Activated naive CD4-positive, alpha-beta T cell treated with anti-CD3 and anti-CD28 coated beads for 36 hours (primary cell): ENCODE measurements at regions not wholly inside any gene's neighbourhood (a gene's known extent, or its start where the extent isn't known, plus 50 kb on each side); places are given as distances from the start of the nearest gene placed in this dataset.
A peak's percentile ranks its signal among the peaks of the same experiment; 100 is the strongest.

Source experiments
- CTCF ChIA-PET: fragments of 350-600 bp; sonication (Branson Sonifier 250); formaldehyde crosslinking; loops from one replicate; lab custom pipeline; 2021; ENCODE audit warnings: antibody characterized with exemption; lab: Charles Lee
- DNase-seq: peaks from one replicate; pipeline ENCODE4 v3.0.0-alpha.2; 2020
- H3K27ac Mint-ChIP-seq: one replicate; pipeline ENCODE4 v1.8.0; 2021; ENCODE audit warnings: mild to moderate bottlenecking, mixed read lengths
- H3K27me3 Mint-ChIP-seq: one replicate; pipeline ENCODE4 v1.8.0; 2021; ENCODE audit warnings: low read depth, mixed read lengths
- H3K36me3 Mint-ChIP-seq: one replicate; pipeline ENCODE4 v1.8.0; 2021; ENCODE audit warnings: low read depth, mixed read lengths
- H3K4me1 Mint-ChIP-seq: one replicate; pipeline ENCODE4 v1.8.0; 2021; ENCODE audit warnings: low read depth, mixed read lengths
- H3K4me3 Mint-ChIP-seq: one replicate; pipeline ENCODE4 v1.8.0; 2021; ENCODE audit warnings: mild to moderate bottlenecking, moderate library complexity, mixed read lengths
- H3K9me3 Mint-ChIP-seq: one replicate; pipeline ENCODE4 v1.8.0; 2021; ENCODE audit warnings: mixed read lengths
- intact Hi-C: fragments of 100-400 bp; cut with micrococcal nuclease; formaldehyde crosslinking; loops from one replicate; pipeline ENCODE4 v1.15.1; 2023

DNA sequence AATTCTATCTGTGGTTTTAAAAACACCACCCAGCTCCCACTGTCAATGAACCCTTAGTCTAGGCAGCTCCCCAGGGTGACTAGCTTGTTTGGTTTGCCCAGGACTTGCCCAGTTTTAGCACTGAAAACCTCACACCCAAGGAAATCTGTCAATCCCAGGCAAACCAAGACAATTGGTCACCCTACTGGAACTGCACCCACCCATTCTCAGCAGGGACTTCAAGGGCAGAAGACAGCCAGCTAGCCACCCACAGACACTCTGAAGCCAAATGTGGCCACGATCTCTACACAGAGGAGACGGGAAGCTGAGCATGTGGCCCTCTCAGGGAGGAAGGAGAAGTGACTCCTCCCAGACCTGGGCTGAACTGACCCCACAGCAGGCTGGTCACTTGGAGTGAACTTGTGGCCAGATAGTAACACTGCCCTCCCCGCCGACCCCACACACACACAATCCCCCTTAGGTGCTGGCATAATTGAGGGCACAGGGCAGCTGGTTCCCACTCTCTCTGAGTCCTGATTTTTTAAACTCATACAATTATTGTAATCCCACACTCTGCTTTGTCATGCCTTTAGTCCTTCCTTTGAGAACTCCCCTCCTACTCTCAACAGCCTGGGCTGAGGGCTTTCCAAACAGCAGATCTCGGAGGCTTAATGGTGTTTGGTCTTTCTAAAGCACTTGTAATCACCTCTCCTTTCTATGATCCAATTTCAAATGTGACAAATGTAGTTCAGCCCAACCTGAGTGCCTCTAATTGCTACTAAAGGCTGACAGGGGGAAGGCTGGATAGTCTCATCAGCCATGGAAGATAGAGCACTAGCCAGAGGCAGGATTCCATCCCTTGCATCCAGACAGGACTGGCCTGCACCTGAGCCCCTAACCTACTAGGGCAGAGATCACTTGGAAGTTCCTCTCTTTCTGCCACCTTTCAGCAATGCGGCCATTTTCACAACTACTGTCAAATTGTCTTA, 74.7 kb upstream of the DRD2 start:
- Mint-ChIP-seq H3K4me3 (no peak overlapping the region), H3K4me1 (no peaks in the 10 kb centered on the region), H3K36me3 (no peaks in the 10 kb centered on the region), H3K9me3 (no peaks in the 10 kb centered on the region), H3K27me3 (peaks cover 30% of the 10 kb centered on the region), H3K27ac (no peak overlapping the region)
- intact Hi-C loops = no loop called here
- no peak for DNase-seq
- CTCF ChIA-PET = interaction anchor here (1.5 kb wide), 1 partner anchor 16 kb away, joined by 5 read pairs; no protein-coding TSS in a partner anchor

DNA sequence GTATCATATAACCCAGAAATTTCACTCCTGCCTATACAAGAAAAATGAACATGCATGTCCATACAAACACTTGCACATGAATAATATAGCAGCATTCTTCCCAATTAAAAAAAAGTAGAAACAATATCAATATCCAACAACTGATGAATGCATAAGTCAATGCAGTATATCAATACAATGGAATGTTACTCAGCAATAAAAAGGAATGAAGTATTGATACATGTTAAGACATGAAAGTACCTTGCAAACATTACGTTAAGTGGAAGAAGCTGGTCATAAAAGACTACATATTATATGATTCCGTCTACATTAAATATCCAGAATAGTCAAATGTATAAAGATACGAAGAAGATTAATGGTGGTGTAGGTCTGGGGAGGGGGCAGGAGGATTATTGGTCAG, 73.9 kb upstream of the DRD2 start:
- Mint-ChIP-seq H3K36me3 (no peaks in the 10 kb centered on the region), H3K4me1 (no peaks in the 10 kb centered on the region), H3K27ac (no peak overlapping the region), H3K9me3 (no peaks in the 10 kb centered on the region), H3K4me3 (no peak overlapping the region), H3K27me3 (peaks cover 30% of the 10 kb centered on the region)
- CTCF ChIA-PET = interaction anchor here (1.5 kb wide), 1 partner anchor 15 kb away, joined by 5 read pairs; no protein-coding TSS in a partner anchor
- DNase-seq = no peak
- intact Hi-C loops = no loop called here

DNA sequence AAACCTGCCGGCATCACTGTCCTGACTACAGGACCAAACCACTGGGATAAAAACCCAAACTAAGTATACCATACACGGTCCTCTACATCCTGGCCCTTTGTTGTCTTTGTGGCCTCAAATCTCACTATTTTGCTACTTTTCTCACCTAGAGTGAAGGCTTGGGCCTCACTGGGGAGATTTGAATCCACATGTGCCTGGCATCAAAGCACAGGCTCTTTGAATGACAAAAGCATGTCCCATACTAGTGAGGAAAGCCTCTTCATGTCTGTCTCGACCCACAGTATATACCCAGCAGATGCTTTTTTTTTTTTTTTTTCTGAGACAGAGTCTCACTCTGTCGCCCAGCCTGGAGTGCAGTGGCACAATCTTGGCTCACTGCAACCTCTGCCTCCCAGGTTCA, 72.5 kb upstream of the DRD2 start:
- CTCF ChIA-PET = interaction anchor here (0.7 kb wide), 1 partner anchor 198 kb away, joined by 3 read pairs; no protein-coding TSS in a partner anchor
- H3K27me3 Mint-ChIP-seq = peaks cover 31% of the 10 kb centered on the region

DNA sequence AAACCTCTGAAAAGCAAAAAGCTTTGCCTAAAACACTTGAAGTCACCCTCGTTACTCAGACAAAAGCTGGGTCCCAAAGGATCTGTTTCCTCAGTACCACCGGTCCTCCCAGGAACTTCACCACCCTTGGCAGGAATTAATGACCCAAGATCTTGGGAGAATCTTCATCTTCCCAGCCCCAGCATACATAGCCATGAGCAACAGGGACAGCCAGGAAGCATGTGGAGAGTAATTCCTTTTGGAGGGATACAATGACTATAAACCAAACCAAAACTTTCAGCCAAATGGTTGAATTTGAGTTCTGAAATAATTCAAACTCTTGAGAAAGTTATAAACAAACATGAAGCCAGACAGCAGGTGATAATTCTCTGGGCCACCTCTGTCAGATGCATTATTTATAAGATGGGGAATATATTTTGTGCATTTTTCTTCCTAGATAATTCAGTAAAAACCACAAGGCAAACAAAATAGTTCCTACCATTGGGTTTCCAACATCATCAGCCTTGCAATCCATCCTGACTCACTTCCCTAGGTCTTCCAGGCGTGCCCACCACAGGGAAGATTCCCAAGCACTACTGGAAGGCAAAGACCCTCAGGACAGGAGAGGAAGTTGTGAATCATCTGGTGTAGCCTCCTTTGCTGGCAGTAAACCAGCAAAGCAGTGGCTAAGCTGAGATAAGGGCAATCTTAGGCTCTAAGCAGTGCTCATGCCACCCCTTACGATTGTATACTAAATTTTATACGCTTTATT, 71.7 kb upstream of the DRD2 start:
- CTCF ChIA-PET = no interaction called here
- peaks cover 31% of the 10 kb centered on the region for H3K27me3 Mint-ChIP-seq
- no peak overlapping the region for H3K4me3 Mint-ChIP-seq
- no peak for DNase-seq
- H3K4me1 Mint-ChIP-seq = no peaks in the 10 kb centered on the region
- no peaks in the 10 kb centered on the region for H3K36me3 Mint-ChIP-seq
- no peaks in the 10 kb centered on the region for H3K9me3 Mint-ChIP-seq
- no peak overlapping the region for H3K27ac Mint-ChIP-seq
- intact Hi-C loops = no loop called here

More for the DNA sequence above, 72.5 kb upstream of the DRD2 start:
- H3K36me3 Mint-ChIP-seq = no peaks in the 10 kb centered on the region
- intact Hi-C loops = no loop called here
- no peaks in the 10 kb centered on the region for H3K9me3 Mint-ChIP-seq
- H3K27ac Mint-ChIP-seq = no peak overlapping the region
- H3K4me3 Mint-ChIP-seq = no peak overlapping the region
- H3K4me1 Mint-ChIP-seq = no peaks in the 10 kb centered on the region
- no peak for DNase-seq

DNA sequence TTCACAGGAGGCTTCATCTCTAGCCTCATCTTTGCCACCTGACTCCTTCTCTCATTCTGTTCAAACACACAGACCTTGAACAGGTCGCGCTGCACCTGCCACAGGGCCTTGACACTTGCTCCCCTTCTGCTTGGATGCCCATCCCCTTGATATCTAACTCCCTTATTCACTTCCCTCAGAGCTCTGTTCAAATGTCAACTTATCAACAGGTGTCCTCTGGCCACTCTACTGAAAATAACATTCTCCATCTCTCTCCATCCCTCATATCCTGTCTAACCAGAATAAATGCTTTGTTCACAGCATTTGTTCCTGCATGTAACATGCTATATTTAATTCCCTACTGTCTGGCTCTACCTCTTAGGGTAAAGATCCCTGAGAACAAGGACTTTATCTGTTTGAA, 67.2 kb upstream of the DRD2 start:
- H3K27ac Mint-ChIP-seq = no peak overlapping the region
- H3K4me1 Mint-ChIP-seq = no peaks in the 10 kb centered on the region
- intact Hi-C loops = no loop called here
- no peak overlapping the region for H3K4me3 Mint-ChIP-seq
- H3K9me3 Mint-ChIP-seq = no peaks in the 10 kb centered on the region
- CTCF ChIA-PET = no interaction called here
- peaks cover 19% of the 10 kb centered on the region for H3K27me3 Mint-ChIP-seq
- DNase-seq = no peak
- no peaks in the 10 kb centered on the region for H3K36me3 Mint-ChIP-seq

DNA sequence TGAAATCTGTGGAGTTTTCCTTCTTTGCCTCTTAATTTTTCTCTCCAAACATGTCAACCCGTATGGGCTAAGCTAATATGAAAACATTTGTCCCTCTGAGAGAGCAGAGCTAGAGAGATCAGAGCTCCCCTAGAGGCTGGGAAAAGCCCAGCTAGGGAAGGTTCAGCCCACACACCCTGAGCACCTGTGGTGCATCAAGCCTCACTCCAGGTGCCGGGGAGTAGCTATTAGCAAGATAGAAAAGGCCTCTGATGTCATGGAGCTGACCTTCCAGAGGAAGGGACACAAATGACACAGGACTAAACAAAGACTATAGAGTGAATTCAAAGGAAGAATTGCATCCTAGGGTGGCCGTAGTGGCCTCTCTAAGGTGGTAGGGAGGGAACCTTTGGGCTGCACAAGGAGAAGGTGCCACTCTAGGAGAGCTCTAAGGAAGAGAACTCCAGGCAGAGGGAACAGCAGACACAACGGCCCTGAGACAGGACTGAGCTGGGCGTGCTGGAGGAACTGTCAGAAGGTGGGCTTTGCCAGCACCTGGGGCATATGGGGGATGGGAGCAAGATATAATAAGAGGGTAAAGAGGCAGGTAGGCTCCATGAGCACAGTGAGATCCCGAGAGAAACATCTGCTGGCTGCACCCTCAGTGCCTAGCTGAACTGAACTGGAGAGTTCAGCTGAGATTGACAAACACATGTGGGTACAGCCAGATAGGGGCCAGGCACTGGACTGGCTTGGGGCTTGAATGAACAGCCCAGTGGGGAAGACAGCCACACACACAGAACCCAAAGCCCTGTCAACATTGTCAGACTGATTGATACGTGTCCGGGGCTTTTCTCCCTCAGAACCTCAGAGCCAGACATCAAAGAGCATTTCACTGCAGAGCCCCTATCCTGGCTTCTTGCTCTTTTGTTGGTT, 65.5 kb upstream of the DRD2 start:
- no peaks in the 10 kb centered on the region for H3K9me3 Mint-ChIP-seq
- intact Hi-C loops = no loop called here
- CTCF ChIA-PET = interaction anchor here (0.5 to 1.5 kb wide), 2 partner anchors 187 to 234 kb away, joined by 4 to 6 read pairs; no protein-coding TSS in a partner anchor
- H3K27ac Mint-ChIP-seq = no peak overlapping the region
- DNase-seq = no peak
- H3K4me3 Mint-ChIP-seq = no peak overlapping the region
- H3K27me3 Mint-ChIP-seq = peaks cover 20% of the 10 kb centered on the region
- no peaks in the 10 kb centered on the region for H3K4me1 Mint-ChIP-seq
- H3K36me3 Mint-ChIP-seq = no peaks in the 10 kb centered on the region

DNA sequence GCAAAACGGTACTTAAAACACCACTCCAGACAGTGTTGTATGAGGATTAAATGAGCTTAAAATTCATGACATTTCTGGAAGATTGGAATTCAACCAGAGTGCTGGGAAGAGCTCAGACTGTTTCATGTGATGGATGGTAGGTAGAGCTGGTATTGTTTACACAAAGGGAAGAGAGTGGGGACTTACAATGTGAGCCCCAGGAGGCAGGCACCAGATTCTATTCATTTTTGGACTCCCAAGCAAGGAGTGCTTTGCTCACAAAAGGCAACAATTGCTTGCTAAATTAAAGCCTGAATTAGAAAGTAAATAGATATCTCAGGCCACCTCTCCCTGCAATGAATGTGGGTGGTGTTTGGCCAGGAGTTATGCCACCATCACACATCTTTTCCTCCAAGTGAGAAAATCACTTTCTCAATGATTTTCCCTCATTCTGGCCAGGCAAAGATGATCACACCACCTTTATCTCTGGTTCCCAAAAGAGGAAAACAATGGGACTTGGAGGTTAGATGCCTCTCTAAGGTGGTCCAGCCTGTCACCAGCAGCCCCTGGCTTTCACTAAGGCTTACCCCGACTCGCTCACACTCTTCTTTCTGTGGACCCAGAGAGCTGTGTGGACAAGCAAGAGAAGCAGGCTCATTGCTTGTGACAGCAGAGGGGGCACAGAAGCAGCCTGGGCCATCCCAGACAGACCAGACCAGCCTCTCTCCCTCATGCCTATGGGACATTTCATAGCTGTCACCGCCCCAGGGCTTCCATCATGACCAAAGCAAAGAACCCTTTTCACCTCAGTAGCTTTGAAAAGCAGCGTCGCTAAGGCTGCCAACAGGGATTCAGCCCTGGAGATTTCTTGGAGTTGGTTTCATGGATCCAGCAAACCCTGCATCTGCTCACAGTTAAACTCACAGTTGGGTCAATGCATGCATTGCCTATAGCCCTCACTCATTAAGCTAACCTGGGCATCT, 63.5 kb upstream of the DRD2 start:
- intact Hi-C loops = no loop called here
- no peaks in the 10 kb centered on the region for H3K9me3 Mint-ChIP-seq
- H3K27me3 Mint-ChIP-seq = peaks cover 21% of the 10 kb centered on the region
- H3K27ac Mint-ChIP-seq = no peak overlapping the region
- no peaks in the 10 kb centered on the region for H3K4me1 Mint-ChIP-seq
- no peak for DNase-seq
- H3K4me3 Mint-ChIP-seq = no peak overlapping the region
- no peaks in the 10 kb centered on the region for H3K36me3 Mint-ChIP-seq
- CTCF ChIA-PET = interaction anchor here (1.5 kb wide), 1 partner anchor 232 kb away, joined by 4 read pairs; no protein-coding TSS in a partner anchor

DNA sequence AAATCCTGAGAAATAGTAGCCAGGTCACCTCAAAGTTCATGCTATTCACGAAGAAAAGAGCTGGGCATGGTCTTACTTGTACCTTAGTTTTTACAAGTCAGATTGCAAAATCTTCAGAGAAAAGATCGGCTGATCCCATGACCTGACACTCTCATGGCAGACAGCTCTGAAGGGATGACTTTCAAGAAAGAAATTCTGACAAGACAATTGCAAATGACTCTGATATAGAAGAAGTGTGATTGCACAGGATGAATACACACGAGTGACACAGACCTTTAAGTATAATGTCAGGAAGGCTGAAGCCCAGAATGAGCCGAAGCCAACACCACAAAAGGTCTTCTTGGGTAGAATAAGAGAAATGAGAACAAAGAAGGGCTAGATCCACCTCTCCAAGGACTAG, 59.4 kb upstream of the DRD2 start:
- peaks cover 24% of the 10 kb centered on the region for H3K27me3 Mint-ChIP-seq
- intact Hi-C loops = loop anchor here (5.0 kb wide), 1 partner anchor 263 kb away; no protein-coding TSS in a partner anchor
- no peak overlapping the region for H3K27ac Mint-ChIP-seq
- H3K4me1 Mint-ChIP-seq = no peaks in the 10 kb centered on the region
- CTCF ChIA-PET = interaction anchor here (3.8 kb wide), 1 partner anchor 229 kb away, joined by 22 read pairs; no protein-coding TSS in a partner anchor
- DNase-seq = no peak
- H3K4me3 Mint-ChIP-seq = no peak overlapping the region
- H3K9me3 Mint-ChIP-seq = no peaks in the 10 kb centered on the region
- H3K36me3 Mint-ChIP-seq = no peaks in the 10 kb centered on the region

DNA sequence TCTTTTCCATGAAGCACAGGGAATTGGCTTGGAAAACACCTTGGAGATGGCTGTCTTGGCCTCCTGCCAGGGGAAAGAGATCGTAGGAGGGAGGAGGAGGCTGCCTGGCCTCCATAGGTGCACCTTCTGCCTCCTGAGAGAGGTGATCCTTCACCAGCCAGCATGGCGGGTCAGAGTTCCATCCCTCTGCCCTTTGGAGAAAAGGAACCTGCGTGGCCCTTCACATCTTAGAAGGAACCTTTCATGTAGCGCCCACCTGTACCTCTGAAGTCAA, 58.2 kb upstream of the DRD2 start:
- CTCF ChIA-PET = interaction anchor here (0.6 to 3.8 kb wide), 9 partner anchors 16 to 1318 kb away, joined by 3 to 22 read pairs (median 3); no protein-coding TSS in a partner anchor
- H3K27me3 Mint-ChIP-seq = peaks cover 21% of the 10 kb centered on the region
- no peaks in the 10 kb centered on the region for H3K9me3 Mint-ChIP-seq
- no peaks in the 10 kb centered on the region for H3K4me1 Mint-ChIP-seq
- H3K36me3 Mint-ChIP-seq = no peaks in the 10 kb centered on the region
- DNase-seq = no peak
- no peak overlapping the region for H3K27ac Mint-ChIP-seq
- no peak overlapping the region for H3K4me3 Mint-ChIP-seq
- intact Hi-C loops = loop anchor here (5.0 kb wide), 1 partner anchor 264 kb away; no protein-coding TSS in a partner anchor

DNA sequence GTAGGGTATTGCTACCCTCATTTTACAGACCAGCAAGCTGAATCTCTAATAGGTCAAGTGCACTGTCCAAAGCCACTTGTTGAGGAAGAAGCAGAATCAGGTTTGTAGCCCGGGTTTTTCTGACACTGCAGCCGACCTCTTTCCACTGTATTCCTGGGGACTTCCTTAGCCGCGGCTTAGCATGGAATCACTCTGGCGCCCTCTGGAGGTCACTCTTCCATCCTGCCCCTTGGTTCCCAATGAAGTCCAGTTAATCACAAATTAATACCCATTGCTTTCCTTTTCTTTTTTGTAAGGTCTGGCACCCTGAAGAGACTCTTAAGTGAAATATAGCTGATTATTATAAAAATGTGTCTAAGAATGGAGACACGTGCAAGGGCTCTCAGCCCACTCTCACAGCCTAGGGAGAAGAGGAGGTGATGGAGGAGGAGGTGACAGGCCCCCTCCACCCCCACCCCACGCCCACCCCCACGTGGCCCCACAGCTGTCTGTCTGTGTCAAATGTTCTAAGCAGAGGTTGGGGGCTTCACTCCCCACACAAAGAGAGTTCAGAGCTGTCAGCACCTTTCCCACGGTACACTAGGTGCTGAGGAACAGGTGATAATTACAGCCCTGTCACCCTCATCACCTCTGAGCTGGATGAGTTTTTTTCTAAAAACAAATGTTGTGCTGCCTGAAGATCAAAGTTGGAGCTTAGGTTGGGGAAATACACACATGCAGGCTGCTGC, 57.7 kb upstream of the DRD2 start:
- Mint-ChIP-seq H3K4me1 (no peaks in the 10 kb centered on the region), H3K36me3 (no peaks in the 10 kb centered on the region), H3K4me3 (no peak overlapping the region), H3K27me3 (peaks cover 20% of the 10 kb centered on the region), H3K27ac (no peak overlapping the region), H3K9me3 (no peaks in the 10 kb centered on the region)
- DNase-seq = peak; percentile 76
- intact Hi-C loops = loop anchor here (1.0 to 5.0 kb wide), 3 partner anchors 228 to 1314 kb away; no protein-coding TSS in a partner anchor
- CTCF ChIA-PET = interaction anchor here (0.6 to 3.8 kb wide), 12 partner anchors 13 to 1318 kb away, joined by 3 to 22 read pairs (median 3); no protein-coding TSS in a partner anchor
